HG03175 (cell line): ENCODE measurements at regions not wholly inside any gene's neighbourhood (a gene's known extent, or its start where the extent isn't known, plus 50 kb on each side); places are given as distances from the start of the nearest gene placed in this dataset.

Source experiments
- ATAC-seq: cut with Tn5 transposase; IDR thresholded peaks from one replicate; pipeline ENCODE4 v1.9.1; 2021; ENCODE audit warnings: mild to moderate bottlenecking, moderate library complexity; ENCODE audit not compliant: unreplicated experiment

GRCh38 chr12:45623221-45623620 lies 106.3 kb upstream of the ARID2 start:
- no peak for ATAC-seq

DNA sequence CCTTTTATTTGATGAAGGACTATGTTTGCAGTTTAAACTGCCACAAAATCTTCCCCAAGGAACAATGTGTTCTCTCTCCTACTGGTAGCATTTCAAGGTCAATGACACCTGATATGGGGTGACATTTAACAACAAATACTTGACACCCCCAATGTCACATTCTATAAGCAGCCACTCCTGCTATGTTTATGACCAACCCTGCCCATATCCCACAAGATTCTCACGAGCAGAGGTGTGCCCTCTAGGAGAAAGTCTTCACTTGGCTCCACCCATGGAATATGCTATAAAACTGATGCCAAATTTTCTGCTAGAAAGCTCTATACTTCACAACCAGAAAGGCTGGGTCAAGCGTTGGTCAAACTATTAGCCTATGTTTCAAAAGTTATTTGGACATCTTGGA lies 105.6 kb upstream of the ARID2 start:
- ATAC-seq = no peak

- ATAC-seq = no peak
These were observed 102.5 kb upstream of the ARID2 start for GRCh38 chr12:45626965-45627364.

DNA sequence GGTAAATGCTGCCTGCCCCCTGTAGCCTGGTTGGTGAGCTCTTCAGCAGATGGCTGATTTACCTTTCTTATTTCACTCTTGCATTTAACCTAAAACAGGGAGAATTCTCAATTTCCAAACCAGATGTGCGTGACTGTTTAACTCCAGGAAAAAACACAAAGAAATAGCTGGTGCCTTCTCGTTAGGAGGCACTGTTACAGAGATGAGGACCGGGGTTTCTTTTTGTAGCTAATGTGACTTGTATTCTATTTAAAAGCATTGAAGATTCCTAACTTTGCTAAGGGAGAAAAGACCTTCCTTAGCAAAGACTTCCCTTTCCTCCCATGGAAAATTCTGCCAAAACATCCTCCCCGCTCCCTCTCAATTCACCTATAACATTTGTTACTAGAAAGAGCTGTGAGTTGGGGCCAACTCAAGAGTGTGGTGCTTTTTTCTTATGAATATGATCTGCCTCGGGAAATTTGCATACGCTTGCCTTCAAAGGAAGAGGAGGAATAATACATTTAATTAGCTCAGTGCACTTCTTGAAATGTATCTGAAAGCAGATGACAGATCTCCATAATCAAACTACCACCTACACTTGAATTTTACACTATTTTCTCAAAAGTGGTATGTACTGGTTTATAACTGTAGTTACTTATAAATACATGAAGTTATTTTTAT lies 102.0 kb upstream of the ARID2 start:
- ATAC-seq = no peak

DNA sequence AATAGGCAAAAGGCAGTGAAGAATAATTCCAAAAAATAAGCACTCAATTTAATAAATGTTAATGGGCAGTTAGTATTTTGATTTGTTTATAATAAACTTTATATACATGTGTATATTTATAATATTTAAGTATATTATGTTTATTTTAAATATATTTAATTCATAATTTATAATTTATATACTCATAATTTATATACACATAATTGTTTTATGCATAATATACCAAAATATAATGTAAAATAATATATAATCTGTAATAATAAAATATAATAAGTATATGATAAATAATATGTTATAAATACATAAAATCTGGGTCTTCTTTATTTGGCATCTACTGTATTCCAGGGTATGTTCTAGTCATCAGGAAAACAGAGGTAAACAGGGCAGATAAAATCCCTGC lies 100.2 kb upstream of the ARID2 start:
- no peak for ATAC-seq

DNA sequence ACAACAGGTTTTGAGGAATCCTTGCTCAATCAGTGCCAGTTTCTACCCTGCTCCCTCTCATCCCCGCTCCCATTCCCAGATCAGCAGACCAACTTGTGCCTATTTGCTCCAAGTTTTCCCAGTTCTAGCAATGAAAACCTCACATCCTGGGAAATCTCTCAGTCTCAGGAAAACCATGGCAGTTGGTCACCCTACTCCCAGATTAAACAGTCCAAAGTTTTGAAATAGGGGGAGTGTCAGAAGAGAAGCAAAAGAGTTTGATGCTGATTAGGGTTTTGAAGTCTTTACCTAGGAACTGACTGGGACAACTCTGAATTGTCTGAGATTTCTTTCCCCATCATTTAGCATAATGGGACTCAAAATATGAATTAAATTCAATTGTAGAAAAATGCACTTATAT lies 95.8 kb upstream of the ARID2 start:
- no peak for ATAC-seq

- no peak for ATAC-seq
These were observed 95.1 kb upstream of the ARID2 start for GRCh38 chr12:45634273-45634917.

DNA sequence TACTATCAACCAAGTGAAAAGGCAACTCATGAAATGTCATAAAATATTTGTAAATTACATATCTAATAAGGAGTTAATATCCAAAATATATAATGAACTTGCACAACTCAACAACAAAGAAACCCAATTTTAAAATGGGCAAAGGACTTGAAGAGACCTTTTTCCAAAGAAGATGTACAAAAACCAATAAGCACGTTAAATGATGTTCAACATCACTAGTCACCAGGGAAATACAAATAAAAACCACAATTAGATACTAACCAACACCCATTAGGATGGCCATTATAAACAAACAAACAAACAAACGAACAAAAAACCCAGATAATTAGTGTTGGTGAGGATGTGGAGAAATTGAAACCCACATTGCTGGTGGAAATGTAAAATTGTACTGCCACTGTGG lies 92.3 kb upstream of the ARID2 start:
- no peak for ATAC-seq

GRCh38 chr12:45637706-45638105 lies 91.8 kb upstream of the ARID2 start:
- no peak for ATAC-seq

DNA sequence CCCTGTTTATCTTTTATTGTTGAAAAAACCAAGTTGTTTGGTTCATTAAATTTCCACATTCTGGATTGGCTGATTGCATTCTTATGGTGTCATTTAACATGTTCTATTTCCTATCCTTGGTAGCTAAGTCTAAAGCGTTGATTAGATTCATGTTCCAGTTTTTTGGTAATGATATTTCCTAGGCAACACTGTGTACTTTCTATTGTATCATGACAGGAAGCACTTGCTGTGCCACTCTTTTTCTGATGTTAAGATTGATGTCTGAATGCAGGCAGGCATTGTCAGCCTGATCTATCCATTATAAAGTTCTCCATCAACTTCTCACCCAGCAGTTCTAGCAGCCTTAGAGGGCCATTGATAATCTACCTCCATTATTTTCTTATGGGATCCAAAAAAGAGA lies 91.1 kb upstream of the ARID2 start:
- no peak for ATAC-seq

GRCh38 chr12:45644541-45644940 lies 85.0 kb upstream of the ARID2 start:
- ATAC-seq = no peak

- ATAC-seq = no peak
These were observed 82.5 kb upstream of the ARID2 start for GRCh38 chr12:45646851-45647581.

- no peak for ATAC-seq
These were observed 81.4 kb upstream of the ARID2 start for GRCh38 chr12:45648070-45648469.

GRCh38 chr12:45651029-45651428 lies 78.5 kb upstream of the ARID2 start:
- ATAC-seq = no peak

- no peak for ATAC-seq
These were observed 75.4 kb upstream of the ARID2 start for GRCh38 chr12:45654002-45654665.

DNA sequence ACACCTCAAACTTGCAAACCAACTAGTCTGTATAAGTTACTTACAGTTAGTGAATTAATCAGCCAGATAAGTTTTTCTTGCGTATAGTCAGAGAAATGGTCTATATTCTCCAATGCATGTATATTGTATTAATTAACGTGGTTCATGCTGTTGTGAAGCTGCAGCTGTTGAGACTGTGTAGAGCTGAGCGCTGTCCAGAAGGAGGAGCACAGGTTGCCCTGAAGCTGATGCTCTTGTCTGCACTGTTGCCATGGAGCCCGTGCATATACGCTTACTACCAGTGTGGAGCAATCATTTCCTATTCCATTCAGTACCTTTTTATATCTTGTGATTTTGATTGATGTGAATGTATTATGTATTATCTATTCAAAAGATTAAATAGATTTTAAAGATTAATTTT lies 74.3 kb upstream of the ARID2 start:
- ATAC-seq = no peak

DNA sequence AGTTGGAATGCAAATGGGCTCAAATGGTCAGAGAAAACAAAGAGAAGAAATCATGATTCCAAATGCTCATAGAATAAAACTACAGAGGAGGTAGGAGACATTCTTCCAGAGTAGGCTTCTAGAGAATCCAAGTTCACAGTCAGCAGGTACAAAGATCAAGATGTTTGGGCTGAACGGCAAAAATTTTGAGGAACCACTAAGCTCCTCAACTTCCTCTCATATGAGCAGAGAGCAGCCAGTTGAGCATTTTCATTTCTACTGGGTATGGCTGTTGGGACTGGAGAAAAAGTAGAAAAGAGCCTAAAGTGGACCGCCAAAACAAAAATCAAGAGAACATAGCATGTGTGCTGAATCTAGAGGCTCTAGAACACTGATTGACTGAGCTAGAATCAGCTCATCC lies 73.8 kb upstream of the ARID2 start:
- ATAC-seq = no peak

DNA sequence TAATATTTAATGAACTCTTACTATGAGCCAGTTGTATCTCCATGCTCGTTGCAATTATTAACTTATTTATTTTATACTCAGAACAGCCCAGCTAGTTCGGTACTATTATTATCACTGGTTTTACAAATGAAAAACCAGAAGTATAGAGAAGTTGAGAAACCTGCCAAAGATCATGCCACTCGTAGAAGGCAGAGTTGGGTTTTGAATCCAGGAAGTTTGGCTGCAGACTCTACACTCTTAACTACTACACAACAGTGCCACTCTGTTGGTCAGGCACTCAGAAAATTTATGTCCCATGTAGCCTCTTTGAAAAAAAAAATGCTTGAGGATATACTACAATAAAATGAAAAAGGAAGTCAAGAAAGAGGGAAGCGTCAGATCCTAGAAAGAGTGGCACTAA lies 71.5 kb upstream of the ARID2 start:
- no peak for ATAC-seq

DNA sequence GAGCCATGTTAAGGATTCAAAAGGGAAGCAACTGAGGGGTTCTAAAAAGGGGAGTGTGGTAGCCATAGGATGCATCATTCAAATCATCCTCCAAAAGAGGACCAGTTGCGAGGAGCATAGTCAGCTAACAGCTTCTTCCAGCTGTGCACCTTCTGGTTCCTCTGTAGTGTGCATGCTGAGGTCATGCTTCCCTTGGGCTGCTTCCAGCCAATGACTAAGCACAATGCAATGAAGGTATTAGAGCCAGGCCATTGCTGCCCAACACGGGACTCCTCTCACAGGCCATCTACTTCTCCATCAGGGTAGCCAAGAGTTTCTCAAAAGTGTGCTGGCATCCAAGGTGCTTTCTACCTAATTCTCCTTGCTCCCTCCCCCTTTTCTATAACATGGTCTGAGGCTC lies 69.2 kb upstream of the ARID2 start:
- no peak for ATAC-seq

DNA sequence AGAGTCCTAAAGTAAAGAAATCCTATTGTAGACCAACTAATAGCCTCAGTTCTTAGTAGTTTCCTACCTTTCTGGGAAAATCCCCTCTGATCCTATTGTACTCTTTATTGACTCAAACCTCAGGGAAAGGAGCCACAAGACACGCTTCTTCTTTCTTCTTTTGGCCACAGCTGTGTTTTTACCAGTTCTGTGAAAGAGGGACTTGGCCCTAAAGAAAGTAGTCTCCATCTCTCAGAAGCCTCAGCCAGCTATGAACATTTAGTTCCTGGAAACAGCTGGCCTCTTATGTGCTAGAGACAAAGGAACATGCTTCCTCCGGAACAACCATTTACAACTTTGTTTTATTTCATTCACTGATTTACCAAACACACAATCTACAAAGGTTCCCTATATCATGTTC lies 66.1 kb upstream of the ARID2 start:
- no peak for ATAC-seq

GRCh38 chr12:45665941-45666340 lies 63.6 kb upstream of the ARID2 start:
- ATAC-seq = no peak

GRCh38 chr12:45666396-45666795 lies 63.1 kb upstream of the ARID2 start:
- no peak for ATAC-seq
